D341Med (cell line): ENCODE measurements at regions not wholly inside any gene's neighbourhood (a gene's known extent, or its start where the extent isn't known, plus 50 kb on each side); places are given as distances from the start of the nearest gene placed in this dataset.

Experiments used
- DNase-seq: peaks from one replicate; pipeline ENCODE4 v3.0.0; 2012; ENCODE audit warnings: low spot score

DNA sequence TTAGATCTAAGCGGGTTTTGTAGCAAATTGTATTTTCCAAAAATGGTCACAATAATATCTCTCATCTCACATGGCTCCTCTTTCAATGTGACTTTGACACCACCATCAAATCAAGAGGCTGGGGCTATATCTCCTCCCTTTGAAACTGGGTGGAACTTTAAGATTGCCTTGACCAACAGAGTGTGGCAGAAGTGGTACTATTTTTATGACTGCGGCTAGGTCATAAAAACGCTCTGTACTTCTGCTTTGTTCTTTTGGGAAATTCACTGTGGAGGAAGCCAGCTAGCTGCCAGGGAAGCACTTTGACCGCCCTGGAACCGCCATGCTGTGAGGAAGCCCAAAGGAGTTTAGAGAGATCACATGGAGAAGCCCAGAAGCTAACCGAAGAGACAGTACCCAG, 50.7 kb upstream of the ACOT11 start:
- DNase-seq, result no peak

DNA sequence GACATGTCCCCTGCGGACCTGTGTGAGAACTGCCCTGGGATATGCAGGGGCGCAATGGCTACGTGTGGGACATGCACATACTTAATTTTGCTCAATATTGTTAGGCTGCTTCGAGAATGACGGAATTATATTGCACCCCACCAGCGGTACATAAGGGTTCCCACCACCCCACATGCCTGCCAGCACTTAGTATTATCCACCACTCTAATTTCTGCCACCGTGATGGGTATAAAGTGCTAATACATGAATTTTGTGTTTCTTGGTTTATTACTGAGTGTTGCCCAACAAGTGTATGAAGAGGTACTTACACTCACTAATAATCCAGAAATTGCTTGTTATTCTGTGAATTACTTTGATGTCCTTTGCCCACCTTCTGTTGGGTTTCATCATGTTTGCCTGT, 52.1 kb upstream of the ACOT11 start:
- no peak for DNase-seq

DNA sequence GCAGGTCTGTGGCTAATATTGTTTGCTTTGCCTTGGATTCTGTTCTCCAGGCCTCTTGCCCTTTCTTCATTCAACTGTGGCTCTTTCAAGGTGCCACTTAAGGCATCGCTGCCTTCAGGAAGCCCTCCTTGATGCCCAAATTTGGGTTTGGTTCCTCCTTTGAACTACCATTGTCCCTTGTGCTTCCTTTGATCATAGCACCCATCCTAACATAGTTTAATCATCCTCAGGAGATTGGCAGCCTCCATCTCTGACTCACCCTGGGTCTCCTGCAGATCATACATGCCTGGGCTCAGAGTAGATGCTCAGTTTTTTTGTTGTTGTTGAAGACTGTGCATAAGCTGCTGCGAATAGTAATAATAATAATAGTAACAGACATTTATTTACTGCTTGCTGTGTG, 54.4 kb upstream of the ACOT11 start:
- no peak for DNase-seq

DNA sequence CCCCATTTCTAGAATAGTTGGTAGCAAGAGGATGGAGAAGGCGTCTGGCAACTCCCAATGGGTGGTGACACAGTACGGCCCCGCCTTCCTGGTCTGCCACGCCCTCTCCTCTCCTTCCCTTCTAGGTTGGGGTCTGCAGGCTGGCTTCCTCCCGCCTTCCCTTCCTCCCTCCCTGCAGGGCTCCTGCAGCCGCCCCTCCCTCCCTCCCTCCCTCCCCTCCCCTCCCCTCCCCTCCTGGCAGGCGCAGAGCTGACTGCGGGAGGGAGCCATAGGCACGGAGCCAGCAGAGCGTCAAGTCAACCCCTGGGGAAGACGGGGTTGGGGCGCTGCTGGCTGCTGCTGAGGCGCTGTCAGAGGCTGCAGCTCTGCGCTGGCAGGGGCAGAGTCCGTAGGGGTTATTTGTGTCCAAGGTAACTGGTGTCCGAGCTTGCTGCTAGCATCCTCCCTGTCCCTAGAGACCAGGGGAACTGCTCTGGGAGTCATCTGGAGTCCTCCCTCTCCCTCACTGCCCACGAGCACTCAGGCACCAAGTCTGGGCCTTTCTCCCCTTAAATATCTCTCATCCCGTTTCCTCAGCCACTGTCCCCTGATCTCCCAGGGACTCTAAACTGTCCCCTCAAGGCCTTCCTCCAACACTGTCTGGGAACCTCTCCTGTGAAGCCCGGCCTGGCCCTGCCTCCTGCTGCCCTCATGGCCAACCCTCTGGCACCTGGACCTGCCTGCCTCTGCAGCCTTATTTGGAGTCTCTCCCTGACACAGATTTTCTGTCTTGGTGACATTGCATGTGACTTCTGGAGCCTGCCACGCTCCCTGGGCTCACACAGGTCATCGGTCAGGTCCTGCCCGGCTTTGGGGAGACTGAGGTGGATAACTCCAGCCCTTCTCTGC, 57.4 kb upstream of the ACOT11 start:
- DNase-seq, result no peak

DNA sequence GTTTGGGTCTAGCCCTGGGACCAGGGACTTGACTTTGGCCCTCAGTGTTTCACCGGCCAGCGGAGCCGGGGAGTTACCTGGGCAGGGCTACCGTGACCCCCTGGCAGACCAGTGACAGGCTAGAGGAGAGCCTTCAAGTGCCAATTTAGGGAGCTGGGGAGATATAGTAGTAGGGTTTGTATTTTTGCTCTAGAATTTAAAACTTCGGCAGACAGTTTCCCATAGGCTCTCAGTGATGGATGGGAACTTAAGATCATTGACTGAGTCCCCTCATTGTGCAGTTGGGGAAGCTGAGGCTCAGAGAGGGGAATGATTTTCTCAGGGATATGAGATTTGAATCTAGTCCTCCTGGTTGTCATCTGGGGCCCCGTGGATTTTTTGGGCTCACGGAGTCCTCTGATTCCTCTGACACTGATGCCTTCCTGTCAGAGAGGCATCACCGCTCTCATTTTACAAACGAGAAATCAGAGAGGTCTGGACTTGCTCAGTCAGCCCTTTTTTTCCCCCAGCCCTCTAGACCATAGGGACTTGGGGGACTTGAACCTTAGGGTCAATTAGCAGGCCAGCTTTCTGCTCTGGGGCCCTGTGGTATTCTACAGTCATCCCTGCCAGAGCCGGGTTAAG, 58.3 kb upstream of the ACOT11 start:
- DNase-seq, result no peak

DNA sequence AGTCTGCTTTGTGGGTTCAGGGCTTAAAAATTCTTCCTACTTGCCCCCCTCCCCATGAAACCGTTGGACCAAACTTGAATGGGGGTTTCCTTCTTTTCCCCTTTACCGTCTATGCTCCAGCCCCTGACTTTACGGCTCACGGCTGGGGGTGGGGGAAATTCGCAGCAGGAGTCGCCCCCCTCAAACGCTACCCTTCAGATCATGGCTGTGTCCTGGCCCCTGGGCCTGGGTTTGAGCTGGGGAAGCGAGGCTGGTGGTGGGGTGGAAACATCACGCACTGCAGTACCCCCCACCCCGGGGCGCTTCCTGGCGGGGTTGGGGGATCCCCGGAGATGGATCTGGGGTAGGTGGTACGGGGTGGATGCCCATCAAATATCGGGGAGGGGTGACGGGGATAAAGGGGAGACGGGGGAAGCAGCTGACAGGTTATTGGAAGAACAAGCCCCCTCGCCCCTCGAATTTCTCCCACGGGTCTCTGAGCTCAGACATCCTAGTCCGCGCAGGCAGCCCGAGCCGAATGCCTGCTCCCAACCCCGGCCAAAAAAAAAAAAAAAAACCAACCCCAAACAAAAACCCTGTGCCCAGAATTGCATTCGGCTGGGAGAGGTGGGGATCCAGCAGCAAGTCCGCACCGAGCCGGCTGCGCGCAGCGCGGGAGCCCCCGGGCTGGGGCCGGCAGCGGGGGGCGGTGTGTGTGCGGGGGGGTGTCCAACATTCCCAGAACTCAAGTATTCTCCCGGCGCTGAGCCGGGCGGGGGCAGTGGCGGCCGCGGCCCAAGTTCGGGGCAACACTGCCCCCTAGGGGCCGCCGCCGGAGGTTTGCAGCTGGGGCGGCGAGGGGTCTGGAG, 59.0 kb upstream of the ACOT11 start:
- DNase-seq, result peak; percentile 92

DNA sequence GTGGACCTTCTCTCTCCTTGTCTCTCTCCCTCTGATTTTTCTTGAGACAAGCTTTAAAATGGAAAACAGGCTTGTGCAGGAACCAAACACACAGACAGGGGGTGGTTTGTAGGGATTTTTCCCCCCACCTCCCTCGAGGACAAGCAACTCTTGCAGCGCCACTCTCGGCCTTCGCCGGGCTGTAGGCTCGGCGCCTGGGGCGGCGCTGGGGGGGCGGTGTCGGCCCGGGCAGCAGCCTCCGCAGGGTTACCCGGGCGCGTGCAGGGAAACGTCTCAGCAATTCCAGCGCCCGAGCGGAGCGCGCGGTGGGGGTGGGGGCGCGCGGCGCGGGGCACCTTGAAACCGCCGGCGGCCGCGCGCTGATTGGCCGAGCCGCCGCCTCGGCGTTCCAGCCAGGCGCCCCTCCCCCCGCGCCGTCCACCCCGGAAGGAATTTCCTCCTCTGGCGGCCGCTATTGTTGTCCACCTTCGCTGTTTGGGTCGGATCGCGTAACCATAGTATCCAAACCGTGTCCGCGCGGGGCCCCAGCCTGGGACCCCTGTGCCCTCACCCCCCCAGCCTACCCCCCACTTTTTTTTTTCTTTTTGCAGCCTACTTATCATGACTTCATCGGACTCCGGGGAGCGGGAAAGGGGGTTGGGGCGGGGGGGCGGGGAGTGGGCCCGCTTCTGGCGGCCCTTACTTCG, 59.8 kb upstream of the ACOT11 start:
- DNase-seq, result peak; percentile 96

DNA sequence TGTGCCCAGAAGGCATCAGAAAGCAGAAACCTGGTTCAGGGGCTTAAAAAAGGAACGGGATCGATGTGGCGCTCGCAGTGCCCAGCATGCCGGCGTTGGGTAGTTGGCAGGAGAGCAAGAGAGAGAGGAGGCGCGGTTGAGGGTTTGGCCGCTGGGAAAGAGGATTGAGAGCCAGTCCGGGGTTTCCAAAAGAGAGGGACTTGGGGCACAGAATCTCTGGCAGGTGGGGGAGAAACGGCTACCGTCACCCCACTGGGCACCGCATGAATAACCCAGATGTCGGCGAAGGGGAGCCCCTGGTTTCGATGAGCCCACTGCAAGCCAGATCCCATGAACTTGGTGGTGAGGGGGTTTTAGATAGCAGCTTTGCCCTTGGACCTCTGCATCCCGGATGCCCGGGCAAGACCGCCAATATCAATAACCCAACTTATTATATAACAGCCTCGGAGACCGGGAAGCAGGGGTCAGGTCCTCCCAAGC, 60.4 kb upstream of the ACOT11 start:
- no peak for DNase-seq

DNA sequence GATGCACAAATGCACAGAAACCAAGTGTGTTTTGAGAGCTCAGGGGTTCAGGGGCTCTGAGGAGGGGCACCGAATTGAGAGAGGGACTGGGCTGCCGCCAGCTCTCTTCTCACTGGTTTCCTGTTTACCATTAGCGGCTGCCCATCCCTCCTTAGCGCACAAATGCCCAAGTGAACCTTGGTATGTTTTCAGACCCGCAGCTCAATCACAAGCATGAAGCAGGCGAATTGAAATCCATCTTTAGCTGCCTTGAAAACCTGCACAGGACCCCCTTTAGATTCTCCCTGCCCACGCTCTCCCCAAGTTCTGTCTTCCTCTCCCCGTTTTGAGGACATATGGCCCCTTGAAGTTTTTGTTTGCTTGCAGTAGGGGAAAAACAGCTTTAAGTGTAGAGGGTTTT, 61.1 kb upstream of the ACOT11 start:
- DNase-seq, result no peak

DNA sequence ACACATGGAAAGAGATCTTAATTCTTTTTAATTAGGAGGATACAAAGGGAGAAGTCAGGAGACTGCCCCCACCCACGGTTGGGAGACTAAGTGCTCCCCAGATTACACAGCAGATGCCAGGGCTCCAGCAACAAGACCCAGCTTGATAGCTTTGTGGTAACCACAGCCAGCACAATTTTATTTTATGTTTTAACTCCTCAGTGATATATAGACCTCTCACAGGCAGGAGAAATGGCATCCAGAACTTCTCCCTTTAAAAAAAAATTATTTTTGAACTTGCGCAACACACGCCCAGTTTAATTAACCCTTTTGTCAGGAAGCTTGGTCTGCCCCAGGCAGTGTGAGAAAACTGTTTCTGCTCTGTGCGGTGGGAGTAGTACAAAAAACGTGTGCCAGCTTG, 62.6 kb upstream of the ACOT11 start:
- DNase-seq, result no peak

DNA sequence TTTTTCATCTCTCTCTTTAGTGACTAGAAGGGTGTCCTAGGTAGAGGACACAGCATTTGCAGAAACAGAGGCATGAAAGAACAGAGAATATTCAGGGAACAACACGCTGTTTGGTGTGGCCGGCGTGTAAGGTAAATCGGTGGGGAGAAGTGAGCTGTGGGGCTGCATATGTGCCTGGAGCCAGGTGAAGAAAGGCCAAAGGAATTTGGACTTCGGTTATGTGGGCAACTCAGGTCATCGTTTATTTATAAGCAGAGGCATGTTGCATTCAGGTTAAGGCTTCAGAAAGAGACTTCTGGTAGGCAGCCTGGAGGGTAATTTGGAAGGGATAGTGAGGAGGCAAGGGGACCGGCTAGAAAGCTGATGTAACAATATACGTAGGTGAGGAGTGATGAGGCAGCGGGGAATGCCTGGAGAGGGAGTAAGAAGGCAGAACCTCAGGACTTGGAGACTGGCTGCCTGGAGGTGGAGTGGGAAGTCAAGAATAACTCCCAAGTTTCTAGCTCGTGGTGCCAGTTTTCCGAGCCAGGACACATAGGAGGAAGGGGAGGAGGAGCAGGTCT, 64.1 kb upstream of the ACOT11 start:
- DNase-seq, result no peak

DNA sequence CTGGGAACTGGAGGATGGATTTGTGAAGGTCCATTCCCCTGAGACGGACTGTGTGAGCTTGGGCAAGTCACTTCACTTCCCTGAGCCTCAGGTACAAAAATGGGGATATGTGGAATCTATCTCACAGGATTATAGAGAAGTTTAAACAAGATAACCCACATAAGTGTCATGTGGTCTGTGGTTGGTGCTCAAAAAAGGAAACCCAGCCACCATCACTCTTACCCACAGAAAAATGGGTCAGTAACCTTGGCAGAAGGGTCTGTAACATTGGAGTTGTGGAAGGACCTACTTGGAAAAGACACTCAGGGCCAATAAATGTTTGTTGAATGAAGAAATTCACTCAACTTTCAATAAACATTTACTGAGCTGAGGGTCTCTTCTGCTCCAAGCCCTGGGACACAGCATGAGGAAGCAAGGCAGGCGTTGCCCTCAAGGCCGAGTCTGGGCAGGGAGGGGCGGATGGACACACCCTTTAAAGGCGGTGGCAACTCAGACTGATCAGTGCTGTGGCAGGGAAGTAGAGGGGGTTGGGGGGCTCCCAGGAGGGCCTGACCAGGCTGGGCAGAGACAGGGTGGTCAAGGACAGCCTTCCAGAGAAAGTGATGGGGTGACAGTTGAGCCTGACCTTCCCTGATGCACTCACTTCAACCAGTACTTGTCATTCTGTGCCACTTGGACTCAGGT, 66.7 kb upstream of the ACOT11 start:
- no peak for DNase-seq

DNA sequence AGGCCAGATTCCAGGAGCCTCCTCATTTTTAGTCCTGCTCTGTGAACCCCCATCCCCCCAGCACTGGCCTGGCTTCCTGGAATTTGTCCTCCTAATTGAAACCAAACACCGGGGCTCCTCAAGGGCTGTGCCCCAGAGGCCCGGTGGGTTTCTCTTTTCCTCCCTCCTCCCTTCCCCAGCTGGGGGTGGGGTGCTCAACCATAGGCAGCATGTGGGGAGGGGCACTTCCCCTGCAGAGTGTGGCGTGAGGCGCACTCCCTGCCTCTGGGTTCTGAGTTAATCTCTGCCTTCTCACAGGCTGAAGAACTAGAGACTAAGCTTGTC, 67.5 kb upstream of the ACOT11 start:
- DNase-seq, result no peak

DNA sequence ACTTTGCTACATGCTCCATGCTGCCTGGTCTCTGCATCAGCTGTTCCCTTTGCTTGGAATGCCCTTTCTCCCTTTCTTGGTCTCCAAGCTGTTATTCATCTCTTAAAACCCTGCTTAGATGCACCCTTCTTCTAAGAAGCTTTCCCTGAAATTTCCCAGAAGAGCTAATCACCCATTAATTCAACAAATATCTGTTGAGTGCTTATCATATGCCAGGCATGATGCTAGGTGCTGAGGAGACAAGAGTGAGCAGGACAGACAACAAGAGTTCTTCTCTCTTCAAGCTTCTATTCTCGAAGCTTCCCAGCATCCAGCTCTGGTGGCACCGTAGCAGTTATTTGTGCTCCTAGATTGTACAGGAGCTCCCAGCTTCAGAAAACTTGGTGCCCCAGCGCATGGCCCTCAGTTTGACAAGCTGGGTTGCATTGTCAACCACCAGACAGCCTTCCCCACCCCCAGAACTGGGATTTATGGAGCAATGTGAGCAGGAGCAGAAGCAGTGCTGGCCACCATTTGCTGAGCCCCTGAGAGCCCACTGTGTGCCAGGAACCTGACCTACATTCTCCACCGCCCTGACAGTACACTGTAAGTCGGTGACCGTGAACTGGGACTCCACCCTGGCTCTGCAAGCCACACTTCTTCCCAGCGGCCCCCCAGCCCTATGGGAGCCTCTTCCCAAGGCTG, 68.0 kb upstream of the ACOT11 start:
- no peak for DNase-seq

DNA sequence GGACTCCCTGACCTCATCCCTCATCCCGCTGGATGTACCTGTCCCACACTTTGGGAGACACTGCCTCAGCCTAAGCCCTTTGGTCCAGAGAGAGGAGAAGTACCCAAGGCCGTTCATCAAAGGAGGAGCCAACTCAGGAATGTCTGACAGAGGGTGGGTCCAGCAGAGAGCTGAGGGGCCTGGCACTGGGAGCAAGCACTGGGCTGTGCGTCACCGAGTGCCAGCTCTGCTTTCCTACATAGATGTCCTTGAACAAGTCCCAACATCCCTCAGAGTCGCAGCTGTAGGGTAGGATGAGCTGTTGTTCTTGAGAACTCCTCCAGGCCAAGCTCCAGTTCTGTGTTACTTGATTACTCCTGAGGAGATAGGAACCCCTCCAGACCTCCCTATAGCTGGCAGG, 68.8 kb upstream of the ACOT11 start:
- no peak for DNase-seq

DNA sequence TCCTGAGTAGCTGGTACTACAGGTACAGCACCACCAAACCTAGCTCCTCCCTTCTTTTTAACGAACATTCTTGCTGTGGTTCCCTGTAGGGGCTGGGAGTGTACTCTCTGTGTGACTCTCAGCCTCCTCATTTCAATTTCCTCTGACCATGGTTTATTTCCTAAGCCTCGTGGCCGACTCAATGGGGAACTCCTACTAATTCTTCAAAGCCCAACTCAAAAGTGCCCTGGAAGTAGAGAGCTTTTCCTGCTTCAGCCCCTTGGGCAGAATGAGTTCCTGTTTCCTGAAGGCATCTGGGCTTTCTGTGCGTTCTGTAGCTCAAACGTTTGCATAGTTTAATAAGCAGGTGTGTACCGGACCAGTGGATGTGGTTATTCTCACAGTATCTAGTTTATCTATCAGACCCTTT, 70.9 kb upstream of the ACOT11 start:
- DNase-seq, result no peak

DNA sequence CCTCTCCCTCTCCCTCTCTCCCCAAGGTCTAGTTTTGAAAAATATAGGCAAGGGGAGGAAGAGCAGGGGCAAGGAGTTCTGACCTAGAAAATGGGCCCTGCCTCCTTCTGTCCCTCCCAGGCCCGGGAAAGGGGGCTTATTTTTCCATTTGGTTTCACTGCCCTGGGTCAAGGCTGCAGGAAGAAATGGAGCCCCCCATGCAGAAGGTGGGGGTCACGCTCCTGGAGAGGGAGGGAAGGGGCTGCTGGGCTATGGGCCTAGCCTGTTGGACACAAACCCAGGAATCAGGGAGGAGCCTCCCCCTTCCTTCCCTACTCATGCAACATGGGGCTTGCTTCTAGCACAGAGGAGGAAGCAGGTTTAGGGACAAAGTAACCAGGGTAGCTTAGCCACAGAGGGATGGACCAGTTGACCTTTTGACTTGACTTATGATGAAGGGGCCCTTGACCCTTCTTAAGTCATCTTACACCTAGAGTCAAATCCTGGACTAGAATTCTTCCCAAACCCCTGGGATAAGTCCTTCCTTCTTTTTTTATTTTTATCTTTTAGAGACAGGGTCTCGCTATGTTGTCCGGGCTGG, 70.4 kb upstream of the SSBP3 start:
- DNase-seq, result no peak

DNA sequence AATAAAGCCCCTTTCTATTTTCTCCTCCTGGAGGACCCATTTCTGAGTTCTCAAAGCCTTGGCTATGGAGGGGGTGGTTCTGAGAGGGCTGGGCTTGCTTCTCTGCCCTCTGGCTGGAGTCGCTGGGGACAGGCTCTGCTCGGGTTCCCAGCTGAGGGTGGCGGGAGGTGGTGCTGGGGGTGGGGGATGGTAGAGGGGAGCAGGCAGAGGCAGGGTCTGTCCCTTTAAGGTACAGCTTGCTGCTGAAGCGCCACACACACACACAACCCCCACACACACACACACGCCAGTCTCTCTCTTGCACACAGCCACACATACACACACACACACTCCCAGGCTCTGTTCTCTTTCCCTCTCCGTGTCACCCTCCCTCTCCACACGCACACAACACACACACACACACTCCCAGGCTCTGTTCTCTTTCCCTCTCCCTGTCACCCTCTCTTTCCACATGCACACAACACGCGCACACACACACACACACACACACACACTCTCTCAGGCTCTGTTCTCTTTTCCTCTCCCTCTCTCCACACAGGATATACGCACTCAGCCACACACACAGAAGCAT, 69.8 kb upstream of the SSBP3 start:
- DNase-seq, result no peak

DNA sequence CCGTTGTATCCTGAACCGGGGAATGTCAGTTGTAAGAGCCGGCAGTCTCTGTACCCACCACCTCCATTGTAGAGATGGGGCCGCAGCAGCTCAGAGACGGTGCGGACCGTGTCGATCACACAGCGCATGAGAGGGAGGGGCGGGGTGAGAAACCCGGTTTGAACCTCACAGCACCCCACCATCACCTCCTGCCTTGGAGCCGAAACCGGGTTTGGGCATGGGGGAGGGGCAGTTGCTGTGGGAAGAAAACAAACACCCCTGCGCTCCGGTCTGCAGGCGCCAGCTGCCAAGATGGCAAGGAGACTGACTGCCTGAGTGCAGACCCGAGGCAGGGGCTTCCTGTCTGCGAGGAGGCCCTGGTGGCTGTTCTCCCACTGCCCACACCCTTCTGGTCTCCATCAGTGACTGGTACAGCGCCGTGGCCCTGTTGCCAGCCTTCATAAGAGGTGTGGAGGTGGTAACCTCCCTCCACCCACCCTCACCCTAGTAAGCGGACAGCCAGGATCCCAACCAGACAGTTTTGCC, 69.2 kb upstream of the SSBP3 start:
- no peak for DNase-seq
